ENCODE measurements at regions not wholly inside any gene's neighbourhood (a gene's known extent, or its start where the extent isn't known, plus 50 kb on each side); places are given as distances from the start of the nearest gene placed in this dataset.

- CTCF ChIA-PET = interaction anchor here (0.6 to 2.0 kb wide), 11 partner anchors 8 to 263 kb away, joined by 3 to 12 read pairs (median 4); no protein-coding TSS in a partner anchor
- intact Hi-C loops (cut with micrococcal nuclease) = no loop called here
Measured at GRCh38 chr4:57426779-57427395, 316.7 kb upstream of the IGFBP7 start.

More at GRCh38 chr4:57426779-57427395, 316.7 kb upstream of the IGFBP7 start:
- Histone ChIP-seq H3K4me1 (ENCODE audit: control insufficient read depth, extremely low read depth, insufficient read depth, low read length) (no peaks in the 10 kb centered on the region), H2AFZ (ENCODE audit: low read depth, low read length) (no peak overlapping the region), H4K20me1 (replicated peaks; ENCODE audit: control insufficient read depth, extremely low read depth, insufficient read depth, low read length) (no peaks in the 10 kb centered on the region), H3K4me2 (ENCODE audit: insufficient read depth, low read length) (no peak overlapping the region), H3K27ac (ENCODE audit: insufficient read depth, low read depth, low read length) (no peak overlapping the region), H3K79me2 (ENCODE audit: control insufficient read depth, insufficient read depth, low read length) (no peaks in the 10 kb centered on the region), H3K9me1 (replicated peaks; ENCODE audit: control insufficient read depth, extremely low read depth, insufficient read depth, low read length) (no peaks in the 10 kb centered on the region), H3K27me3 (ENCODE audit: control insufficient read depth in 2 of 2, insufficient read depth in 2 of 2, low read length in 2 of 2) (no peaks in the 10 kb centered on the region), H3K9ac (replicated peaks; ENCODE audit: extremely low read depth, insufficient read depth, low read length) (no peak overlapping the region), H3K4me3 (replicated peaks in 1 of 3; ENCODE audit: insufficient read depth in 1 of 3, low read depth in 1 of 3, low read length in 3 of 3) (no peak overlapping the region), H3K9me3 (replicated peaks; ENCODE audit: control insufficient read depth, insufficient read depth, low read length) (no peaks in the 10 kb centered on the region), H3K36me3 (ENCODE audit: control insufficient read depth in 2 of 2, extremely low read depth in 1 of 2, insufficient read depth in 2 of 2, low read length in 2 of 2) (no peaks in the 10 kb centered on the region)
- dilution Hi-C loops (cut with MboI; ENCODE audit: extremely low pct_ligation_motif_present, low sequenced_read_pairs) = no loop called here
- POLR2A ChIA-PET = no interaction called here
- FAIRE-seq (peak; percentile 69), DNase-seq (ENCODE audit: low read depth, low spot score) (peak; percentile 60)
- no TSS peak for BruUV-seq (replicated peaks)
- TF ChIP-seq JUN (IDR thresholded peaks at IDR 0.05; ENCODE audit: borderline replicate concordance, insufficient read depth, insufficient read length, low read depth) = no peak
- peak; percentile 71 to 79 for TF ChIP-seq CTCF (IDR thresholded peaks at IDR 0.05; ENCODE audit: extremely low read depth in 1 of 2, insufficient read depth in 1 of 2, low read depth in 1 of 2, low read length in 2 of 2)
- no peak for TF ChIP-seq POLR2A (IDR thresholded peaks at IDR 0.05; ENCODE audit: low read depth, low read length)
- no peak for TF ChIP-seq POLR2AphosphoS5 (IDR thresholded peaks at IDR 0.05; ENCODE audit: insufficient read depth, low read depth, low read length)
- no peak for TF ChIP-seq FOS (IDR thresholded peaks at IDR 0.05; ENCODE audit: borderline replicate concordance, insufficient read depth, low read length)

Data from endothelial cell of umbilical vein (primary cell).